Panc1 (cell line): ENCODE measurements at regions not wholly inside any gene's neighbourhood (a gene's known extent, or its start where the extent isn't known, plus 50 kb on each side); places are given as distances from the start of the nearest gene placed in this dataset.

Experiments
- POLR2AphosphoS5 ChIP-seq: IDR thresholded peaks from 2 replicates; pipeline ENCODE4 v1.6.1; 2012; ENCODE audit warnings: mild to moderate bottlenecking, low read depth, low read length, moderate library complexity
- SIN3A ChIP-seq: IDR thresholded peaks from 2 replicates; pipeline ENCODE4 v1.6.1; 2012; ENCODE audit warnings: low read depth, mild to moderate bottlenecking, low read length, moderate library complexity, borderline replicate concordance; ENCODE audit not compliant: insufficient read depth
- TF ChIP-seq, protein P1 (sequence below): fragments of 450-650 bp; IDR thresholded peaks from 2 replicates; pipeline ENCODE4 v1.5.1; 2017; ENCODE audit warnings: mild to moderate bottlenecking
- TF ChIP-seq, protein P2 (sequence below), 2 experiments: IDR thresholded peaks; 2 replicates each; pipeline ENCODE4 v1.6.1; 2011 to 2012; ENCODE audit warnings: low read depth in 2 of 2, control low read depth in 1 of 2, low read length in 1 of 2, mild to moderate bottlenecking in 1 of 2, moderate library complexity in 1 of 2; ENCODE audit not compliant: insufficient read depth in 1 of 2

DNA sequence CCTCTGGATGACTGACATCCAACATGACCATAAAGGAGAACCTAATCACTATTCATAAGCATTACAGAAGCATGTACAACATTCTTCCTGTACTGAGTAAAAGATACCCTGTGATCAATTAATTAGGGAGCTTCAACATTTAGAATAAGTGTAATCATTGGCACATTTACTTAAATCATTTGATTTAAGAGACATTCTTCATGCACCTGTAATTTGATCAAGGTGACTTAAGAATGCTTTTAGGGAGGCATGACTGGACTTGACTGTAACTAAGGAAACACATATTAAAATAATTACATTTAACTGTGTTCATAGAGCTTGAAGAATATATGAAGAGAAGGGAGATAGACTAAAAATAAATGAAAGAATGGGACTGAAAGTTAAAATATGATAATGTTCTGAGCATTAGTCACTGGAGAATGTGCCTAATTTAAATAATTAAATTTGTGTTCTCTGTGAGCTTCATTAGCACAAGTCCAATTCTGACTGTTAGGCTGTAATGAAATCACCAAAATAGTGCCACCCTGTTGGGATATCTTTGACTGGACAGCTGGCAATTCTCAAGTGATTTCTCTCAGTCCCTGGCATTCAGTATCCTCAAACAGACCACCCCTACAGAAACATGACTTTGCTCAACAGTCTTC lies 295.5 kb upstream of the ADGRB3 start:
- TF ChIP-seq, protein P1, sequence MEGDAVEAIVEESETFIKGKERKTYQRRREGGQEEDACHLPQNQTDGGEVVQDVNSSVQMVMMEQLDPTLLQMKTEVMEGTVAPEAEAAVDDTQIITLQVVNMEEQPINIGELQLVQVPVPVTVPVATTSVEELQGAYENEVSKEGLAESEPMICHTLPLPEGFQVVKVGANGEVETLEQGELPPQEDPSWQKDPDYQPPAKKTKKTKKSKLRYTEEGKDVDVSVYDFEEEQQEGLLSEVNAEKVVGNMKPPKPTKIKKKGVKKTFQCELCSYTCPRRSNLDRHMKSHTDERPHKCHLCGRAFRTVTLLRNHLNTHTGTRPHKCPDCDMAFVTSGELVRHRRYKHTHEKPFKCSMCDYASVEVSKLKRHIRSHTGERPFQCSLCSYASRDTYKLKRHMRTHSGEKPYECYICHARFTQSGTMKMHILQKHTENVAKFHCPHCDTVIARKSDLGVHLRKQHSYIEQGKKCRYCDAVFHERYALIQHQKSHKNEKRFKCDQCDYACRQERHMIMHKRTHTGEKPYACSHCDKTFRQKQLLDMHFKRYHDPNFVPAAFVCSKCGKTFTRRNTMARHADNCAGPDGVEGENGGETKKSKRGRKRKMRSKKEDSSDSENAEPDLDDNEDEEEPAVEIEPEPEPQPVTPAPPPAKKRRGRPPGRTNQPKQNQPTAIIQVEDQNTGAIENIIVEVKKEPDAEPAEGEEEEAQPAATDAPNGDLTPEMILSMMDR = no peak
- TF ChIP-seq, protein P2, sequence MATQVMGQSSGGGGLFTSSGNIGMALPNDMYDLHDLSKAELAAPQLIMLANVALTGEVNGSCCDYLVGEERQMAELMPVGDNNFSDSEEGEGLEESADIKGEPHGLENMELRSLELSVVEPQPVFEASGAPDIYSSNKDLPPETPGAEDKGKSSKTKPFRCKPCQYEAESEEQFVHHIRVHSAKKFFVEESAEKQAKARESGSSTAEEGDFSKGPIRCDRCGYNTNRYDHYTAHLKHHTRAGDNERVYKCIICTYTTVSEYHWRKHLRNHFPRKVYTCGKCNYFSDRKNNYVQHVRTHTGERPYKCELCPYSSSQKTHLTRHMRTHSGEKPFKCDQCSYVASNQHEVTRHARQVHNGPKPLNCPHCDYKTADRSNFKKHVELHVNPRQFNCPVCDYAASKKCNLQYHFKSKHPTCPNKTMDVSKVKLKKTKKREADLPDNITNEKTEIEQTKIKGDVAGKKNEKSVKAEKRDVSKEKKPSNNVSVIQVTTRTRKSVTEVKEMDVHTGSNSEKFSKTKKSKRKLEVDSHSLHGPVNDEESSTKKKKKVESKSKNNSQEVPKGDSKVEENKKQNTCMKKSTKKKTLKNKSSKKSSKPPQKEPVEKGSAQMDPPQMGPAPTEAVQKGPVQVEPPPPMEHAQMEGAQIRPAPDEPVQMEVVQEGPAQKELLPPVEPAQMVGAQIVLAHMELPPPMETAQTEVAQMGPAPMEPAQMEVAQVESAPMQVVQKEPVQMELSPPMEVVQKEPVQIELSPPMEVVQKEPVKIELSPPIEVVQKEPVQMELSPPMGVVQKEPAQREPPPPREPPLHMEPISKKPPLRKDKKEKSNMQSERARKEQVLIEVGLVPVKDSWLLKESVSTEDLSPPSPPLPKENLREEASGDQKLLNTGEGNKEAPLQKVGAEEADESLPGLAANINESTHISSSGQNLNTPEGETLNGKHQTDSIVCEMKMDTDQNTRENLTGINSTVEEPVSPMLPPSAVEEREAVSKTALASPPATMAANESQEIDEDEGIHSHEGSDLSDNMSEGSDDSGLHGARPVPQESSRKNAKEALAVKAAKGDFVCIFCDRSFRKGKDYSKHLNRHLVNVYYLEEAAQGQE (IDR thresholded peaks at IDR 0.05; ENCODE audit: insufficient read depth in 1 of 2, low read depth in 2 of 2, low read length in 1 of 2) = no peak
- TF ChIP-seq POLR2AphosphoS5 (no peak), SIN3A (no peak)
